ENCODE measurements at regions not wholly inside any gene's neighbourhood (a gene's known extent, or its start where the extent isn't known, plus 50 kb on each side); places are given as distances from the start of the nearest gene placed in this dataset.
A peak's percentile ranks its signal among the peaks of the same experiment; 100 is the strongest.
"Not testable (repeated sequence)": the region's sequence is repeated elsewhere in the genome, so short reads cannot be mapped to it uniquely, and the experiment has no call there.

DNA sequence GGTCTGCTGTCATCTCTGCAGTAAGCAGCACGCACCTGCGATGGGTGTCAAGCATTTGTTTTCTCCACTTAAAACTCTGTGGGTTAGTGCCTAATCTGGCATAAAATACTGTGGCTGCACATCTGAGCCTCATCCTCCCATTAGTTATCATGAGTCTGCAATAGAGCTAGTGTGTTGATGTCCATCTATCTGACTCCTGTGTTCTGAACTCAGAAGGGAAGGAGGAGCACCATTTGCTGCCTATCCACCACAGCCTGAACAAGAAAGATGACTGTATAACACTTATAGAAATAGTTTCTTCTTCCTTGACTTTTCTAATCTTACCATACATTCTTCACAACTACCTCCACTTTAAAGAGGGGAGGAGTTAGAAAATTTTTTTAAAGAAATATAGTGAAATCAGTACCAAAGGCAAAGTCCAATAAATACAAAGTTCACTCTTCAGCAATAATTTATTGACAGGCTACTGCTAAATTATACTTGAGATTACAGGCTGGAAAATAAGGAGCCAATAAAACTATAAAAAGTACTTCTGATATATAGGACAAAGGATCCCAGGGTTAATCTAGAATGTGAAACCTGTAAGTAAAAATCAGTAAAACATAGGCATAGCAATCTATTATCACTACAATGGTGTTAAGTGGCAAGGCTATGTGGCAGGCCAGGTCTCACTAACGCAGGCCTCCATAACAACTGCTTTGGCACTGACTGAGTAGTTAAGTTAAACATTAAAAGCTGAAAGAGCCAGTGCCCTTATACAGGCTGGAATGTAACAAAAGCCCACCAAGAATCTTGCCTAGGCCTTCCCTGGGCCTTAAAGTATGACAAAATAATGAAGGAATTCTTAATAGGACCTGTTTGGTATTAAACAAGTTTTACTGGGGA lies 70.2 kb downstream of the LGALS9C start:
- not testable (repeated sequence) for DNase-seq

- DNase-seq = not testable (repeated sequence)
Observed at GRCh38 chr17:18557086-18557485, 80.5 kb downstream of the LGALS9C start.

- not testable (repeated sequence) for DNase-seq
Observed at GRCh38 chr17:18563381-18564098, 80.7 kb downstream of the TBC1D28 start.

DNA sequence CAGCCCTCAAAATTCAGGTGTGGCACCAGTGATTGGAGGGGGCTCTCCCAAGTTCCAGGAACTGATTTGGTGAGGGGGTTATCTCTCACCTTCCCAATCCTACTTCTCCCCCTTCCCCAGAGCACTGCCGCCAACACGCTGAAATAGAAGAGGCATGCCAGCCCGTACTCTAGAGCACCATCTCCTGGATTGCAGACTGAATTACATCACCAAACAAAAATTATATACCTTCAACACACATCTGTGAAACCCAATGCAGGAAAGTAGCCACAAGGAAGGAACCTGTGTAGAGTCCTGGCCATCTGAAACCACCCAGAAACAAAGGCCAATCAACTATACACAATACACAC lies 80.1 kb downstream of the TBC1D28 start:
- DNase-seq = peak; percentile 17

DNA sequence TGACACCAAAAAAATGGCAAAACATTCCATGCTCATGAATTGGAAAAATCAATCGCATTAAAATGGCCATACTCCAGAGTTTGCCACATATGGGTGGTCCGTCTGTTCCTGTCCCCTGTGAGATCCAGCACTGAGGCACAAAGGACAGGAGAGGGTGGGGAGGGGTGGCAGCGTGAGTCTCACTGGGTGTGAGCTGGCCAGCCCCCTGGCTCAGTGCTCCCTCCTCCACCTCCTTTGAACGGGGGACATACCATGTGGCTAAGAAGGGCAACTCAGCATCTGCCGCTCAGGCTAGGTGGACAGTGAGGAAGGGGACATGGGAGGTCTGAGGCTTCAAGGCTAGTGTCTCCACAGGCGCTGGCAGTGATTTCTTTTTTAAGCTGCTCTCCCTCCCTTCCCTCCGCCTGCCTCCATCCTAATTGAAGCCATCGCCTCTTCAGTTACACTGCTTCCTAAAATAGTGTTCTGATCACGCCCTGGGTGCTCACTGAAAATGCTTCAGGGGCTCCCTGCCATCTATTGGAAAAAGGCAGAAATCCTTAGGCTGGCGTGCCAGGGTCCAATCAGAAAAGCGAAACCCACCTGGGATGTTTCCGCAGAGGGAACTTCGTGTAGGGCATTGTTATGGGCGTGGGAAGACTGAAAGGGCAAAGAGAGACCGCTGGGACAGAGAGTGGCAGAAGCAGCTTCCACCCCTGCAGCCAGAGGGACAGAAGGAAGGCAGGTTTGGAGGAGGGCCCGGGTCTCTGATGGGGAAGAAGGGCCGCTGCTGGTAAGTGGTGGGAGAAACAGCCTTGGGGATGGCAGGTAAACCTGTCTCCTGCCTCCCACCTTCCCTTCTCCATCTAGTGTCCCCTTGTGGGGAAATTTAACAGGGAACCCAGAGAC lies 75.8 kb downstream of the TBC1D28 start:
- not testable (repeated sequence) for DNase-seq

- DNase-seq = peak; percentile 32
Observed at GRCh38 chr17:18569489-18569913, 74.7 kb downstream of the TBC1D28 start.

GRCh38 chr17:18572536-18572935 lies 71.7 kb downstream of the TBC1D28 start:
- not testable (repeated sequence) for DNase-seq

GRCh38 chr17:18574137-18574536 lies 70.1 kb downstream of the TBC1D28 start:
- peak; percentile 17 for DNase-seq
